Prostate gland (tissue), 2 donors: ENCODE measurements at regions not wholly inside any gene's neighbourhood (a gene's known extent, or its start where the extent isn't known, plus 50 kb on each side); places are given as distances from the start of the nearest gene placed in this dataset.

Experiments
- CTCF ChIP-seq, 4 experiments: fragments of 200-600 bp in 2 of 4; fragments of 450-650 bp in 2 of 4; sonication (generic) in 2 of 4; IDR thresholded peaks; 1 replicate in 3 of 4; 2 replicates in 1 of 4; pipeline ENCODE4 v1.5.1; 2016 to 2019; ENCODE audit warnings: antibody characterized with exemption in 4 of 4, mild to moderate bottlenecking in 2 of 4, moderate library complexity in 2 of 4
- POLR2A ChIP-seq: fragments of 450-650 bp; IDR thresholded peaks from one replicate; pipeline ENCODE4 v1.6.1; 2016; ENCODE audit warnings: antibody characterized with exemption, mild to moderate bottlenecking
- POLR2AphosphoS5 ChIP-seq: sonication (generic); formaldehyde crosslinking; IDR thresholded peaks from one replicate; pipeline ENCODE4 v1.6.1; 2017; ENCODE audit warnings: antibody characterized with exemption

DNA sequence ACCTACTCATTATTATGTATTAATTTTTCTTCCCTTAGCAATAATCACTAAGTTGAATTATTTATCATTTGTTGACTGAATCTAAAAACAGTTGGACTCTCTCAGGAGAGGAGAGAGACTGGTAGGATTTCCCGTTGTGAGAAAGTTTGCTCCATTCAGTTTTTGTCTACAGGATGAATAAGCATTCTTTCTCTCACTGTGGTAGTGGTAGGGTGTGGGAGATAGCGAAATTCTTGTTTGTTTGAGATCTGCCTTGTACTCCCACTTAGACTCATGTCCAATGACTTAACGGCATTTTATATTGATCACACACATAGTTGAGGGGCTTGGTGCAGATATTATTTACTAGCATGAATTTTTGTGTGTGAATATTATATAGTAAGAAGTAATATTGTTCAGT is 421.0 kb upstream of the PDE3A start:
- TF ChIP-seq POLR2AphosphoS5, result no peak
- no peak for TF ChIP-seq CTCF (IDR thresholded peaks at IDR 0.05)
- no peak for TF ChIP-seq POLR2A
